Thyroid gland (tissue), 4 donors: ENCODE measurements at regions not wholly inside any gene's neighbourhood (a gene's known extent, or its start where the extent isn't known, plus 50 kb on each side); places are given as distances from the start of the nearest gene placed in this dataset.

Experiments
- POLR2A ChIP-seq, 2 donors: fragments of 450-650 bp; IDR thresholded peaks; one replicate each; pipeline ENCODE4 v1.6.1; 2017; ENCODE audit warnings: antibody characterized with exemption in 2 of 2, mild to moderate bottlenecking in 2 of 2, moderate library complexity in 1 of 2
- TF ChIP-seq, protein P1 (sequence below), 6 experiments: fragments of 200-600 bp in 3 of 6; fragments of 450-650 bp in 3 of 6; sonication (generic) in 3 of 6; IDR thresholded peaks; one replicate each; pipeline ENCODE4 v1.5.1; 2016 to 2019; ENCODE audit warnings: antibody characterized with exemption in 6 of 6, mild to moderate bottlenecking in 2 of 6, inconsistent platforms in 1 of 6, moderate library complexity in 1 of 6

- TF ChIP-seq POLR2A (IDR thresholded peaks at IDR 0.05): no peak
- TF ChIP-seq, protein P1, sequence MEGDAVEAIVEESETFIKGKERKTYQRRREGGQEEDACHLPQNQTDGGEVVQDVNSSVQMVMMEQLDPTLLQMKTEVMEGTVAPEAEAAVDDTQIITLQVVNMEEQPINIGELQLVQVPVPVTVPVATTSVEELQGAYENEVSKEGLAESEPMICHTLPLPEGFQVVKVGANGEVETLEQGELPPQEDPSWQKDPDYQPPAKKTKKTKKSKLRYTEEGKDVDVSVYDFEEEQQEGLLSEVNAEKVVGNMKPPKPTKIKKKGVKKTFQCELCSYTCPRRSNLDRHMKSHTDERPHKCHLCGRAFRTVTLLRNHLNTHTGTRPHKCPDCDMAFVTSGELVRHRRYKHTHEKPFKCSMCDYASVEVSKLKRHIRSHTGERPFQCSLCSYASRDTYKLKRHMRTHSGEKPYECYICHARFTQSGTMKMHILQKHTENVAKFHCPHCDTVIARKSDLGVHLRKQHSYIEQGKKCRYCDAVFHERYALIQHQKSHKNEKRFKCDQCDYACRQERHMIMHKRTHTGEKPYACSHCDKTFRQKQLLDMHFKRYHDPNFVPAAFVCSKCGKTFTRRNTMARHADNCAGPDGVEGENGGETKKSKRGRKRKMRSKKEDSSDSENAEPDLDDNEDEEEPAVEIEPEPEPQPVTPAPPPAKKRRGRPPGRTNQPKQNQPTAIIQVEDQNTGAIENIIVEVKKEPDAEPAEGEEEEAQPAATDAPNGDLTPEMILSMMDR (IDR thresholded peaks at IDR 0.05): no peak
These were observed 431.0 kb upstream of the SLC30A5 start for GRCh38 chr5:68662804-68663307.
